Calu3 (cell line): ENCODE measurements at regions not wholly inside any gene's neighbourhood (a gene's known extent, or its start where the extent isn't known, plus 50 kb on each side); places are given as distances from the start of the nearest gene placed in this dataset.

Source experiments
- BruUV-seq: library from RNA; stranded (reverse); fragments of 400-500 nt; replicated peaks from 2 replicates; lab custom pipeline; 2021; lab: Mats Ljungman, UMichigan
- CTCF ChIA-PET: fragments of 300-600 bp; sonication (Branson Sonifier 250); formaldehyde crosslinking; loops from one replicate; lab custom pipeline; 2022; ENCODE audit warnings: antibody characterized with exemption; lab: Charles Lee
- DNase-seq: peaks from one replicate; pipeline ENCODE4 v3.0.0; 2022
- H3K27ac Mint-ChIP-seq: one replicate; pipeline ENCODE4 v1.8.0; 2022; ENCODE audit warnings: mixed read lengths; ENCODE audit not compliant: unreplicated experiment
- H3K27me3 Mint-ChIP-seq: one replicate; pipeline ENCODE4 v1.8.0; 2022; ENCODE audit warnings: mixed read lengths; ENCODE audit not compliant: unreplicated experiment
- H3K36me3 Mint-ChIP-seq: one replicate; pipeline ENCODE4 v1.8.0; 2022; ENCODE audit warnings: mild to moderate bottlenecking, moderate library complexity, mixed read lengths; ENCODE audit not compliant: insufficient read depth, unreplicated experiment
- H3K4me1 Mint-ChIP-seq: one replicate; pipeline ENCODE4 v1.8.0; 2022; ENCODE audit warnings: mild to moderate bottlenecking, low read depth, mixed read lengths; ENCODE audit not compliant: unreplicated experiment
- H3K4me3 Mint-ChIP-seq: one replicate; pipeline ENCODE4 v1.8.0; 2022; ENCODE audit warnings: mild to moderate bottlenecking, low read depth, moderate library complexity, mixed read lengths; ENCODE audit not compliant: unreplicated experiment
- H3K9me3 Mint-ChIP-seq: one replicate; pipeline ENCODE4 v1.8.0; 2022; ENCODE audit warnings: low read depth, mixed read lengths; ENCODE audit not compliant: unreplicated experiment
- CTCF ChIP-seq: fragments of 200-600 bp; IDR thresholded peaks from one replicate; pipeline ENCODE4 v1.8.0; 2022; ENCODE audit warnings: antibody characterized with exemption; ENCODE audit not compliant: unreplicated experiment
- intact Hi-C: fragments of 100-400 bp; cut with micrococcal nuclease; formaldehyde crosslinking; loops from one replicate; pipeline ENCODE4 v1.10.0; 2022; ENCODE audit not compliant: unreplicated experiment

GRCh38 chr2:101587251-101587650 is 110.3 kb upstream of the MAP4K4 start:
- H3K27me3 Mint-ChIP-seq, result no peaks in the 10 kb centered on the region
- H3K9me3 Mint-ChIP-seq, result peaks cover 4% of the 10 kb centered on the region
- no peak for DNase-seq
- no peak overlapping the region for H3K4me3 Mint-ChIP-seq
- CTCF ChIA-PET, result no interaction called here
- no TSS peak for BruUV-seq
- H3K27ac Mint-ChIP-seq, result no peak overlapping the region
- intact Hi-C loops, result no loop called here
- no peaks in the 10 kb centered on the region for H3K36me3 Mint-ChIP-seq
- TF ChIP-seq CTCF, result no peak
- H3K4me1 Mint-ChIP-seq, result no peaks in the 10 kb centered on the region

- H3K4me1 Mint-ChIP-seq, result no peaks in the 10 kb centered on the region
- no peaks in the 10 kb centered on the region for H3K36me3 Mint-ChIP-seq
- no peak overlapping the region for H3K4me3 Mint-ChIP-seq
- H3K27ac Mint-ChIP-seq, result no peak overlapping the region
- DNase-seq, result no peak
- H3K9me3 Mint-ChIP-seq, result peaks cover under 1% of the 10 kb centered on the region
- no TSS peak for BruUV-seq
- CTCF ChIA-PET, result no interaction called here
- no peaks in the 10 kb centered on the region for H3K27me3 Mint-ChIP-seq
- TF ChIP-seq CTCF, result no peak
- intact Hi-C loops, result no loop called here
These were observed 108.9 kb upstream of the RFX8 start for GRCh38 chr2:101583861-101584260.

GRCh38 chr2:101581675-101582299 is 106.9 kb upstream of the RFX8 start:
- no TSS peak for BruUV-seq
- Mint-ChIP-seq H3K27ac (no peak overlapping the region), H3K4me3 (no peak overlapping the region), H3K27me3 (peaks cover 8% of the 10 kb centered on the region), H3K9me3 (no peaks in the 10 kb centered on the region), H3K4me1 (no peaks in the 10 kb centered on the region), H3K36me3 (no peaks in the 10 kb centered on the region)
- no peak for TF ChIP-seq CTCF
- intact Hi-C loops, result no loop called here
- CTCF ChIA-PET, result no interaction called here
- no peak for DNase-seq

- TF ChIP-seq CTCF, result no peak
- H3K27me3 Mint-ChIP-seq, result peaks cover 8% of the 10 kb centered on the region
- H3K9me3 Mint-ChIP-seq, result no peaks in the 10 kb centered on the region
- no TSS peak for BruUV-seq
- H3K4me1 Mint-ChIP-seq, result no peaks in the 10 kb centered on the region
- no peak for DNase-seq
- no peak overlapping the region for H3K27ac Mint-ChIP-seq
- no peaks in the 10 kb centered on the region for H3K36me3 Mint-ChIP-seq
- no peak overlapping the region for H3K4me3 Mint-ChIP-seq
- CTCF ChIA-PET, result no interaction called here
- intact Hi-C loops, result no loop called here
These were observed 105.6 kb upstream of the RFX8 start for GRCh38 chr2:101580528-101580927.
